HG02763 (cell line): ENCODE measurements at regions not wholly inside any gene's neighbourhood (a gene's known extent, or its start where the extent isn't known, plus 50 kb on each side); places are given as distances from the start of the nearest gene placed in this dataset.
"Not testable (repeated sequence)": the region's sequence is repeated elsewhere in the genome, so short reads cannot be mapped to it uniquely, and the experiment has no call there.

Source experiments
- ATAC-seq: cut with Tn5 transposase; IDR thresholded peaks from one replicate; pipeline ENCODE4 v1.9.1; 2021; ENCODE audit warnings: mild to moderate bottlenecking, moderate library complexity; ENCODE audit not compliant: unreplicated experiment

DNA sequence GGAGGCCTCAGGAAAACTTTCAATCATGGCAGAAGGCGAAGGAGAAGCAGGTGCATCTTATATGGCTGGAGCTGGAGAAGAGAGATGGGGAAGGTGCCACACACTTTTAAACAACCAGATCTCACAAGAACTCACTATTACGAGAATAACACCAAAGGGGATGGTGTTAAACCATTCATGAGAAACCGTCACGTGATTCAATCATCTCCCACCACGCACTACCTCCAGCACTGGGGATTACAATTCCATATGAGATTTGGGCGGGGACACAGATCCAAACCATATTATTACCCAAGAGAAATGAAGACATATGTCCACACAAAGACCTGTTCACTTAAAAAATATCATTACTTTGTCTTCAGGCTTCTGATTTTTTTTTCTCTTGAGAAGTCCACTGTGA lies 518.5 kb downstream of the DCDC2C start:
- ATAC-seq: no peak

- ATAC-seq: not testable (repeated sequence)
Observed at GRCh38 chr2:4244422-4244821, 541.0 kb downstream of the DCDC2C start.

DNA sequence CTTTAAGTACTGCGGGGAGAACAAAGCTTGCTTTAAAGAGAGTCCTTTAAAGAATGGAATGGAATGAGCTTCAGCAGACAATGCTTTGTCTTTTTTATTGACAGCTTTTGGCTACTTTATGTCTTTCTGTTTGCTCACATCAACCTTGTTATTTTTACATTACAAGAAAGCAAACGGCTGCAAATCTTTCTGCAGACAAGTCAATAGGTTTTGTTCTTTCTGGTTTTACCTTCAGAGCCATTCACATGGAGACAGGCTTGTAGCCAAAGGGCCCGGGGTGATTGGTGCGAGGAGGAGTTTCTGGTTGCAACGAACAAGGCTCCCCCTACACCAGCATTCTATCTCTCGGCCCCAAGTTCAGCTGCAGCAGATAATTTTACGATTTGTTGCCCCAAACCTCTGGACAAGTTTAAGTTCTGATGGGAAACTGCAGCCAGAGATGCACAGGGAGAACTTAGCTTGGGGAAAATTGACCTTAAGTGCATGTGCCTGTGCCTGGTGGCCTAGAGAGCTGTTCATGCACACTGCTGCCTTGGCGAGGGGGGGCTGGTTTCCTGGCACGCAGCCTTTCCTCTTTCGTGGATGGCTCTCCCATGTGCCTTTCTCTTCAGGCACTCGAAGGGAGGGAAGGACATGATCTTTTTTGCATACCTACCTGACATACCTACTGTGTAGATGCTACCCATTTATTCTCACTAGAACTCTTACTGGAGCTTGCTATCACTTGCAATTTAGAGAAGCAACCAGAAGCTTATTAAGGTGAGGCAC lies 543.2 kb downstream of the DCDC2C start:
- ATAC-seq: no peak

DNA sequence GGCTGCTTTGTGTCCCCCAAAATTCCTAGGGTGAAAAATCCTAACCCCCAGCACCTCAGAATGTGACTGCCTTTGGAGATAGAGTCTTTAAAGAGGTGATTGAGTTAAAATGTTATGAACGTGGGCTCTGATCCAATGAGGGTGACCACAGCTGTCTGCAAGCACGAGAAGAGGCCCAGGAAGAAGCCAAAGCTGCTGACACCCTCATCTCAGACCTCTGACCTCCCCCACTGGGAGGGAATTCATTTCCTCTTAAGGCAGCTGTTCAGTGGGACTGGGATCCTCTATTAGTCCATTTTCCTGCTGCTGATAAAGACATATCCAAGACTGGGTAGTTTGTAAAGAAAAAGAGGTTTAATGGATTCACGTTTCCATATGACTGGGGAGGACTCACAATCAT lies 544.4 kb downstream of the DCDC2C start:
- no peak for ATAC-seq

DNA sequence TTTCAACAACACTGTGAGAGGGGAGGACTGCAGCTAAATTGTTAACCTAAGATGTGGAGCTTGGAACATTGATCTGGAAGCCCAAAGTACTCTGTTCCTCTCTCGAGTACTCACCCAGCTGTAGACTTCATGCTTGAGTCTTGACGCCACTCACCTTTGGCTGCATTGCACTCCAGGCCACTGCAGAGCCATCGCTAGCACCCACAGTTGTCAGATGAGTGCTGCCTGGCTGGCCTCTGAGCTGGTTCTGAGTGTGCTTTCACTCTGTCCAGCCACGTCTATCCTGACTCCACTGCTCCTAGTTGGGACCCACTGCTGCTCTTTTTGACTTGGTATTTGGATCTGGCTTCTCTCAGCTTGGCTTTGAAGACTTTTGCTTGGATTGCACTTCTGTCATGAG lies 552.1 kb downstream of the DCDC2C start:
- ATAC-seq: no peak

- ATAC-seq: no peak
Observed at GRCh38 chr2:4256351-4256750, 553.0 kb downstream of the DCDC2C start.

DNA sequence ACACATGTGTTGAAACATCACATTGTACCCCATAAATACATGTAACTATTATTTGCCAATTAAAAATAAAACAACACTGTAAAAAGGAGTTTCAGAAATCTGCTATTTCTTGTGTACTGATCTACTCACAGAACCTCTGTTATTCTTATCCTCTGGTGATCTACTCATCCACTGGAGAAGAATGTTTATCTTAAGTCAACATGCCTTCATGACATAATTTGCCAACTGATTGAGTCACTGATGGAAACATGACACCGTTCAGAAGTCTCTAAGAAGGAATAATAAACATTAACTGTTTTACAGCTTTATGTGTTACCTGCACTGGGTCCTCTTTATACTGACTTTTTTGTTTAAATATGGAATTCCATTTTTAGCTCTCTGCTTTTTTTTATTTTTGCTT lies 555.2 kb downstream of the DCDC2C start:
- no peak for ATAC-seq

GRCh38 chr2:4265936-4266335 lies 562.6 kb downstream of the DCDC2C start:
- no peak for ATAC-seq

DNA sequence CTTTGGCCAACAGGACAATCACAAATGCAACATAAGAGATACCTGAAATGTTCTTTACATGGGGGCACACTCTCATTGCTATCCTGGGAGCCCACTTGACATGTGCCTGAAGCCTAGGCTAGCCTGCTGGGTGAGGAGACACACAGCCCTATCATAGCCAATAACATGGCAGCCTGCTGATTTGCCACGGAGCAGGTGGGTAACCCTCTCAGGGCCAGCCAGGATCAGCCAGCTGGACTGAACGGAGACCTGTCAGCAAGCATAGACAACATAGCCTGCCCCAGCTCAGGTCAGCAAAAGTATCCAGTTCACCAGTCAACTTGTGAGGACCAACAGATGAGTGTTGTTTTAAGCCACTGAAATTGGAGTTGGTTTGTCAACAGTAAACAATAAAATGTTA lies 566.5 kb downstream of the DCDC2C start:
- ATAC-seq: no peak

DNA sequence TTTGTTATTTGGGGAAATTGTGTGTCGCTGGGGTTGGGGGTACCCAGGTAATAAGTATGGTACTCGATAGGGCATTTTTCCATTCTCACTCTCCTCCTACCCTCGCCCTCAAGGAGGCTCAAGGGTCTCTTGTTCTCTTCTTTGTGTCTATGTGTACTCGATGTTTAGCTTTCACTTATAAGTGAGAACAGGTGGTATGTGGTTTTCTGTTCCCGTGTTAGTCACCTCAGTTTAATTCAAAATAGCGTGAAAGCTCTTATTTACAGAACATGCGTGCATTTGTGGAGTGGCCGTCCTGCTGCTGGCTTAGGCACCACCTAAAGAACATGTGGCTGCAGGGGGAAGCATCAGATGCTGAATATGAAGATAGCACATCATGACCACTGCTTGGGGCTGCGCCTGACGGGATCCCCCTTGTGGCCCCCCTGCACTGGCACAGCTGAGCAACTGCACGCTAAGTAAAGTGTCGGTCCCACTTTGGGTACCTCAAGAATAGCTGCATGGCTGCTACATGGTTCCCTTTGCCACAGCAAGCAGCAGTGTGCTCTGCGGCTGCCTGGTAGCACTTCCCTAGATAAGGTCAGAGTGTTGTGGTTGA lies 569.0 kb downstream of the DCDC2C start:
- ATAC-seq: no peak

GRCh38 chr2:4278392-4278791 lies 575.0 kb downstream of the DCDC2C start:
- no peak for ATAC-seq

GRCh38 chr2:4279431-4279830 lies 576.1 kb downstream of the DCDC2C start:
- no peak for ATAC-seq

DNA sequence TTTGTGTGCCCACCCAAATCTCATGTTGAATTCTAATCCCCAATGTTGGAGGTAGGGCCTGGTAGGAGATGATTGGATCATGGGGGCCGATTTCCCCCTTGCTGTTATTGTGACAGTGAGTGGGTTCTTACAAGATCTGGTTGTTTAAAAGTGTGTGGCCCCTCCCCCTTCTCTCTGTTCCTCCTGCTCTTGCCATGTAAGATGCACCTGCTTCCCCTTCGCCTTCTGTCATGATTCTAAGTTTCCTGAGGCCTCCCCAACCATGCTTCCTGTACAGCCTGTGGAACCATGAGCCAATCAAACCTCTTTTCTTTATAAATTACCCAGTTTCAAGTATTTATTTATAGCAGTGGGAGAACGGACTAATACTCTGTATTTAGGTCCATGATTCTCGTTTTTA lies 588.1 kb downstream of the DCDC2C start:
- ATAC-seq: no peak

DNA sequence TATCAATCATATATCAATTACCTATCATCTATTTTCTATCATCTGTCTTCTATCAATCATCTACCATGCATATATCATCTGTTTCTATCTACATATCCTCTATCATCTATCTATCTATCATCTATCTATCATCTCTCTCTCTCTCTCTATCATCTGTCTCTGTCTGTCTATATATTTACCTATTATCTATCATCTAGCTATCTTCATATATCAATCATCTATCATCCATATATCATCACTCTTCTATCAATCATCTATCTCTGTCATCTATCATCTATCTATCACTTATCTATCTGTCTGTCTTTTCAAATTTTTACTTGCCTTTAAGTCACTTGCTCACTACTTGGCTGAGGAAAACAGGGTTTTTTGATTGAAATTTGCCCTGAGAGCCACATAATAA lies 592.3 kb downstream of the DCDC2C start:
- ATAC-seq: no peak

GRCh38 chr2:4300616-4301015 lies 597.2 kb downstream of the DCDC2C start:
- no peak for ATAC-seq

- ATAC-seq: no peak
Observed at GRCh38 chr2:4324531-4324930, 621.2 kb downstream of the DCDC2C start.

DNA sequence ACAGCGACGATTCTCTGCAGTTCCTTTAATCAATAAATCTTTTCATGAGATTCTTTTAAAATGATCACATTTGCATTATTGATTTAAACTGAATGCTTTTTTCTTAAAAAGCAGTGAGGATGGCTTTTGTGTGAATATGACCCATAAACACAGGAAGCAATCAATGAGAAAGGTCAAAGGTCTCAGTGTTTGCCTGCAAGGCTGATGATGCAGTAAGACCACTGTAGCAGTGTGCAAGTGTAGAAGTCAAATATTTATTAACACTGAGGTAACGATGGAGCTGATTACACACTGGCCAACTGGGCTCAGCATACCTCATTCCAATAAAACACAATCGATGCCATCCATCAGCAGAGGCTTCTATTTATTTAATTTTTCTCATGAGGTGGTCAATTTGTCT lies 633.5 kb downstream of the DCDC2C start:
- ATAC-seq: no peak

DNA sequence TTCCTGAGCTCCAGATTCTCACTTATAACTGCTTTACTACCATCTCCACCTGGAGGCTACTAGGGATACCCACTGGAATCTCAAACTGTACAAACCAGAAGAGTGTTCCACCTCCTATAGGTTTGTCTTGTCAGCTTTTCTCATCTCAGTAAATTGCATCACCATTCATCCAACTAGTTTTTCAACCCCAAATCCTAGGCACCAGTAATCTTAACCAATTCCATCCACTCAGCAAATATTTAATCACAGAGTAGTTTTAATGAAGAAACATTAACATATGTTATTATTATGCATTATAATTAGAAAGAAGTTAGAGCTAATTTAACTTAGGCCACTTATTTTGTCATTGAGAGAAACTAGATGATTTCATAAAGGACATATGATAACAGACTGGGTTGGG lies 635.0 kb downstream of the DCDC2C start:
- no peak for ATAC-seq

- ATAC-seq: no peak
Observed at GRCh38 chr2:4340536-4340935, 637.2 kb downstream of the DCDC2C start.

DNA sequence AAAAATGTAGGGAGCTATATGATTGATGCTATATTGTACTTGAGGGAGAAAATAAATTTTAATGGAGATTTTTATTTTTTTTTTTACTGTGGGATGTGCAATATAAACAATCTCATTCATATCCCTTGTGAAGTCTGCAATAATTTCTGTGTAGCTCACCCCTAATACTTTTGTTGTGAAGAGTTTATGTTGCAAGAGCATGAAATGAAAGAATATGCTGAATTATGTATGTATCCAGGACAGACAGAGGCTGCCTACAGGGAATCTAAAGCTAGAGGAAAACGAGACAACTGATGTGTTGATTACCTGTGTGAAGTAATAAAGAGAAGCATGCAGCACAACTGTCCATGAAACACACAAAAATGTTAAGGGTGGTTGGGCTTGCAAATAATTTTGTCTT lies 643.3 kb downstream of the DCDC2C start:
- no peak for ATAC-seq

DNA sequence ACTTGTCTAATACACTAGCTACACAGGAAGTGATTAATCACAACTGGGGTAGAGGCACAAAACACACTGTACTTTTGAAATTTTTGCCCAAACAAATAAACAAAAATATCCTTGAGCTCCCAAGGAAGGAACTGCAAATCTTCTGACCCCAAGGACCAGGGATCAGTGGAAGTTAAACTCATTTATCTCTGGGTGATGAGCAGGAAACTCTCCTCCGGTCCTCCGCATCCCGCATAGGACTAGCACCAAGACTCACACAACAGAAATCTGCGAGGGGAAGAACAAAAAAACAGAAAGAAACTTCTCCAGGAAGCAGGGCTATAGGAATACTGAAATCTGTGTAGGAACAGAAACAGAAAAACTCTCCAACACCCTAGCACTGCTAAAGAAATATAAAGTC lies 650.3 kb downstream of the DCDC2C start:
- ATAC-seq: no peak

DNA sequence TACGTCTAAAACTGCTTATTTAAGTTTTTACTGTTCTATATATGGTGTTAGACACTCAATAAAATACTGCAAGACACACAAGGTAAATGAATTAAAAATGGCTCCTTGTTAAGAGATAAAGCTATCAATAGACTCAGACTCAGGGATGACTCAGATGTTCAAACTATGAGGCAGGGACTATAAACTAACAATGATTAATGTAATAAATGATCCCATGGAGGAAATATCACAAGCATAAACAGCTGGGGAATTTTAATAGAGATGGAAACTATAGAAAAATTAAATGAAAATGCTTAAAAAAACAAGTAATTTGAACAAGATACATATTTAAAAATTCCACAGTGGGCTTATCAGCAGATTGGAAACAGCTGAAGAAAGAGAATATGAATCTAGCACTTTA lies 650.8 kb downstream of the DCDC2C start:
- ATAC-seq: no peak

DNA sequence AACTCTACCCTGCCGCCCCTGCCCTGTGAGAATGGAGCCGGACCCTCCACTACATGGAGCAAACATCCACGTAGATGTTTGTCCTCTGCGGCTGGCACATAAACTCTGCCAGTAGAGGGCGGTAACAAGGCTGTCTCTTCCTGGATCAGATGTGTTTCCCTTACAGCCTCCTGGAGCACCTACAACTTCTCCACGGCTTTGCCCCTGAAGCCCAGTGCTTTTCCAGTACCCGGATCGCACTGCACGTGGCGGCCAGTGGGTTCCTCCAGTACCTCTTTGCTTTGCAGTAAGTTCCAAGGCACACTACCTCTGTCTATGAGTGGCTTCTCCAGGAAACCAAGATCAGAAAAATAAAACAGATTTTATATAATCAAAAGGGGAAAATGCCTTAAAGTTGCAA lies 651.3 kb downstream of the DCDC2C start:
- no peak for ATAC-seq
